NCI-H748 (cell line): ENCODE measurements at regions not wholly inside any gene's neighbourhood (a gene's known extent, or its start where the extent isn't known, plus 50 kb on each side); places are given as distances from the start of the nearest gene placed in this dataset.

Source experiments
- DNase-seq: peaks from one replicate; lab custom pipeline; 2025; ENCODE audit not compliant: unreplicated experiment; lab: John Stamatoyannopoulos, UW

DNA sequence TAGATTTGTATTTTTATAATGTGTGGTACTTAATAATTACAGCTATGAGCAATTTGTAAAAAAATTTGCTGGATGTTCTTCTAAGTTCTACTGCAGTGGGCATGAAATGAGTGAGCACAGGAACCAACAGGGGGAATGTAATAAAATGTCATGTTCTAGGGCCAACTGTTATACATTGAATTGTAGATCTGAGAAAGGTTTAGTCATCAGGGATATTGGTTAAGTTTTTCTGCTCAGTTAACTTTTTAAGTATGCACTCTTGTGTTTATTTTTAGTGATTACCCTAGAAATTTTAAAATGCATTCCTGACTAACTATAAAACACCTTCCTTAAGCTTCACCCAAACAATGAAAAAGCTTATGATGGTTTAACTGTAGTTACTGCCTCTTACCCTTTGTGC is 101.8 kb downstream of the CAND1 start:
- no peak for DNase-seq

DNA sequence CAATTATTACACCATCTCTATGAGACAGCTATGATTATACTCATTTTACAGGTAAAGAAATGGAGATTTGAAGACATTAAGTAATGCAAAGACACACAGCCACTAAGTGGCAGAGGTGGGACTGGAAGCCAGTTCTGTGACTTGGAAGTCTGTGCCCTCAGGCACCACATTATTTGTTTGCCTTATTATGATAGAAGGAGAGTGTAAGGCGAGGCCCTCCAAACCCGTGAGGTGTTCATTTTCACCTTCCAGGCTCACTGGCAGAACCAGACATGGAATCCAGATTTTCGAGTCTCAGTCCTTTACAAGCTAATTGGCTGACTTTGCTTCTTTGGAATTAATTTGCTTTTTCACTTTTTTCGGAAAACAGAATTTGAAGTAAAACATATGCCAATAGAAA is 107.9 kb downstream of the CAND1 start:
- no peak for DNase-seq

DNA sequence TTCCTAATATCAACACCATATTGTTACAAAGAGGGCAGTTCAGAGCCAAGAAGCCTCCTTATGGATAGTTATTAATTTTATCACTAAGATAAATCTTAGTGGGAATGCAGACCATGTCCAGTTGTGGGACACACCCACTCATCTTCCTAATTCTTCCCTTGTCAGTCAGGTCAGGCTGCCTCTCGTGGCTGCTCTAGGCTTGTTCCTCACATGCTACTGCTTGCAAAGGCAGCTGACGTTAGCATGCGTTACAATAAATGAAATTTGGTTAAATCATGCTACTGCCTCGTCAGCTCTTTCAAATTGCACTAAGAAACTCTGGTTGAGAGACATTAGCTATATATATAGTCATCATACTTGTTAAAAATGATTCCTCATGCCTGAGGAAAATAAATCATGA is 108.4 kb downstream of the CAND1 start:
- DNase-seq, result no peak

DNA sequence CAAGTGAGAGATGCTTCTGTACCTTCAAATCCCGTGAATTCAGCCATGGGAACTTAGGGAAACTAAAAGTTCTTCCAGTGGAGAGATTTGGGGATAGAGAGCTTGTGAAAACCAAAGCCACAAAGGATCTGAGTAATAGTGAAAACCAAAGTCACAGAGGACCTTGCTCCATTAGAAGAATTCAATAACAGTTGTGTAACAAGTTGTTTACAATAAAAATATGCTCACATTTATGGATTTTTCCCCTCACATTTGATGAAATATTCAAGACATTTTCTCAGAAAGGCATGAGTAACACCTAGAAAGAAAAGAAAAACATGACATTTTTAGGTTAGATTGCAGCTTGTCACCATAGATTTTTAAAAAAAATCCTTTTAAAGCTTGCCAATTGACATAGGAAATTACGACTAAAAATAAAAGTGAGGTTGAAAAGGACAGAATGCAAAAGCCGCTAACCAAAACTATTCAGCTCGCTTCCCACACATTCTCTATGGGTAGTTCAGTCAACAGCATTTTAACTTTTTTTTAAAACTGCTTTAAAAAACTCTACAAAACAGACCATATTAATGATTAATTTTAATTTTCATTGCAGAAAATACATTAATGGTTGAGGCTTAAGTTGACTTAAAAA is 113.2 kb downstream of the CAND1 start:
- no peak for DNase-seq

DNA sequence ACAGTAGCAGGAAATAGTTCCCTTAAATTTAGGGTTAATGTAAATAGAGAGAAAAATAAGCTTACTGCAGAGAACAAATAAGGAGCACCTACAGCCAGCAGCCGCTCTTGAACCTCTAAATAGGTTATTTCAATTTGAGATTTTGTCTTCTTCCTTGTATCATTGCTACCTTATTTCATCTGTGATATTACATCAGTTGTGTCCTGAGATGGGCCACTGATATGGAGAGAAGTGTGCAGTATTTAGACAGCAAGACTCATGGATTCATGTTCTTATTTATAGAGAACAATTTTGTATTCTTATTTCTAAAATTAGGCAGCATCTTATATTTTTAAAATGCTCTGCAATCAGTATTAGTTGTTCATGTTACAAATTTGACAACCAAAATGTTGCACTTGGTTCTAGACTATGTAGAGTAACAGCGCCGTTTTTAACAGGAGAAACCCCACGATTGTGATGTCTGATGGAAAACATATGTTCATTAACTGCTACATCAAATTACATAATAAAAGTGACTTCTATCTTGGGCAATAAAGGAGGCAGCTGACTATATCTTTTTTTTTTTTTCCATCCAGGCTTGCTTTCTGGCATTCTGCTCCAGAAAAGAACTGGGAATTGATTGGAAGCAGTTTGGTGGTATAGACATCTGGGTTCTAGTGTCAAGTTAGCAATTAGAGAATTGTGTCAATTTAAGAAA is 117.9 kb downstream of the CAND1 start:
- DNase-seq, result no peak

DNA sequence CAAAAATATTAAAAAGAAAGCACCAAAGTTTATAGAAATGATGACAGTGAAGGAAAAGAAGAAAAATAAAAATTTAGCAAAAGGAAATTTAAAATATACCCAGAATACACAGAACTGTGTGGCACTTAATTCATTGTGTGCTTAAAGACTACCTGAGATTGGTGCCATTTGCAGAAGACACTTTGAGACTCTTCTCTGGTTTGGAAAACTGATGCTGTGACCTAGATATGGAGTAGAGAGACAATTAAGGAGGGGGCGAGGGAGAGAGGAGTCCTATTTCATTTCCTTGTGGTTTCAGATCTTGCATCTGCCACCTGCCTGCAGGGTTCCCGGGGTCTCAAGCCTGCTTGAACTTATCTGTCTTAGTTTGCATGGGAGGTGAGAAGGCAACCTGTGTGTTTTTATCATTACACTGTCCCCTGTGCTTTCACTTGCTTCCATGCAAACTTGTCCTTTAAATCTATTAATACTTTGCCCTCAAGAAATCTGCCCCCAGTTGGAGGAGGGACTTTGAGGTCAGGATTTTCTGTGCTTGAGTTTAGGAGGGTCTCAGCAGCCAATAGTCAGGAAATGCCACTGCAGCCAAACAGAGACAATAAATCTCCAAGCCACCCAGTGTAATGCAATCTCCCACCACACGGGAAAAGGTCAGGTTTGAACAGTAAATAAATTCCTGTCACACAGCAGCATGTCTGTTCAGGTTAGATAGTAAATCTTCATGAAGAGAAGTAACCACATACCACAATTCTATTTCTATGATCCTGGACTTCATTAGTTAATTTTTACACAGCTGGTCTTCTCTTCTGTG is 119.4 kb downstream of the CAND1 start:
- DNase-seq, result no peak

DNA sequence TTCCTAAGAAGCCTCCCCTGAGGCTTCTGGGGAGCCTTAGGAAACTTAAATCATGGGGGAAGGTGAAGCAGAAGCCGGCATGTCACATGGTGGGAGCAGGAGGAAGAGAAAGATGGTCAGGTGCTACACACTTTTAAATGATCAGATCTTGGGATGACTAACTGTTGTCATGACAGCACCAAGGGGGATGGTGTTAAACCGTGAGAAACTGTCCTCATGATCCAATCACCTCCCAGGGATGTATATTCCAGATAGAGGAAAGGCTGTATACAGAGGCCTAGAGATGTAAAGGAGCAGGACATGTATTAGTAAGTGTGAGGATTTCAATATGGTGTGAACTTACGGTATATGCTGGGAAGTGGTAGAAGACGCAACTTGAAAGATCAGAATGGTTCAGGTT is 121.1 kb downstream of the CAND1 start:
- no peak for DNase-seq

DNA sequence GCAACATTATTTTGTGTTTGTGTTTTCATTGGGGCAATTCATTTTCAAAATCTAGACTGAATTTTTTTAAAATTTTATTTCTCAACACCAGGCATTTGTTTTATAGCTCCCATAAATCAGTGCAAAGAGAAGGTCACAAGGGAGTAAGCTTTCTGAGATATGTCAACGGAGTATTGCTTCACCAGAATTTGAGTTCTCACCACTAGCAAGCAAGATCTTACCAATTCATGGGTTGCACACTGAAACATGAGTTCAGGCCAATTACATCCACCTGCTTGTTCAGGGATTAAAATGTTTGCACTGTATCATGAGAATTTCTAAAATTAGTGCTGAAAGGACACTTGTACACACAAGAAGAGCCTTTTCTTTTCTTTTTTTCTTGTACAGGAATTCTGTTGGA is 121.9 kb downstream of the CAND1 start:
- DNase-seq, result no peak

DNA sequence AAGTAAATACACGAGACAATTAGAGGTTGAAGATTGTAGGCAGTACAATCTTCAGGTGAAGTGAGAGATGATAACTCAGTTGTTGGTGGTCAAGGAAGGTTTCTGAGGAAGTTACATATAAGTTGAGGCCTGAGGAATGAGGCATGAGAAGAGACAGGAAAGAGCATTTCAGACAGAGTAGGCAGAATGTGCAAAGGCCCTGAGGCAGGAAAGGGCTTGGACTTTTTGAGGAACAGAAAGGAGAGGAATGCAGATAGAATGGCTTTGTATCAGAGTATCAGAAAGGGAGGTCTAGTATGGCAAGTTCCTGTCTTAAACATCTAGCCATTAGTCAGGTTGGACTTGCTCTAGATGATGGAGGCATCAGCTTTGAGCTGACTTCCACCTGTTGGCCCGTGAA is 122.5 kb downstream of the CAND1 start:
- no peak for DNase-seq

DNA sequence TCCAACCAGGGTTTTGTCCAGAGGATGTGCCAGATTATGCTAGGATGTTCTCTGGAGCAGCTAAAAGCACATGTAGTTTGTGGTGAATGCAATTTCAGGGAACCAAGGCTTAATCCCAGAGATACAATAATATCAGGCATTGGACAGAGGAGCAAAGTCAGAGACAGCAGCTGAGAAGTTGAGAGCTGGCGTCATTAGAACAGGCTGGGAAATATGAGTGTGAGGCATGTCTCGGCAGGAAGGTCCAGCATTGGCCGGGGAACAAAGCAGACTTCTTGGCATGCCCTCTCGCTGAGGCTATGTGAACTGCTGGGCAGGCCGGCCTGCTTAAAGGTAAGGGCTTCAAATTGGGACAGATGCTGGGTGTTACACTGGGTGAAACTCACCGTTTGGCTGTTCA is 125.4 kb downstream of the CAND1 start:
- DNase-seq, result no peak

DNA sequence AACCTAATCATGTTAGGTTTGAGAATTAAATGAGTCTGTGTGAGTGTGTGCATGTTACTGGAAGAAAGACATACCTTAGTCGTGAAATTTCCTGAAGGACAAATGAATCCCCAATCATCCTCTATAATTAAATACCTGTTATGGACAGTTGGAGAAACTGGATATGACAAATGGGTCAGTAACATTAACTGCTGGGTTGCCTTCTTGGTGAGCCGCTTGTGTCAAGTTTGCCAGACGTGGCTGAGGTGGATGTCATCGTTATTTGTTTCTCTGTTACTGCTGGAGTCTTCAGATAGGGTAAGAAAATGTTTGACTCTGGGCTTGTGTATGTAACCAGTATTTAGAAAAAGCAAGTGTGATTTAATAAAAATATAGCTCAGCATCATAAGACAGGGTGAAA is 131.6 kb downstream of the CAND1 start:
- DNase-seq, result no peak

DNA sequence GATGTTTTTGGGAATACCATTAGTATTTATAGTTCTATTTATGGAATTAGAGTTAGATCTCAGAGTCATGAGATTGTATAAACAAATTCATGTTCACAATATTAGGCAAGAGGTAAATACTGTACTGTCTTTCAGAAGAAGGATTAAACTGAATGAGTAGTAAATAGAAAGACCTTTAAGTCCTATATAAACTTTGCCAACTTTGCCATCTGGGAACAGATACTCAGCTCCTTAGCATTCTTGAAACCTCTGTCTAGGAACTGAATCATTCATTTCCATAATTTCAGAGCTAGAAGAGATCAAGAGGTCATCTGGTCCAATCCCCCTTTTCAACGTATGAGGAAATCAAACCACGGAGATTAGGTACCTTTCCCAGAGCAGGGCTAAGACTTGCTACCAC is 141.1 kb downstream of the CAND1 start:
- DNase-seq, result no peak

DNA sequence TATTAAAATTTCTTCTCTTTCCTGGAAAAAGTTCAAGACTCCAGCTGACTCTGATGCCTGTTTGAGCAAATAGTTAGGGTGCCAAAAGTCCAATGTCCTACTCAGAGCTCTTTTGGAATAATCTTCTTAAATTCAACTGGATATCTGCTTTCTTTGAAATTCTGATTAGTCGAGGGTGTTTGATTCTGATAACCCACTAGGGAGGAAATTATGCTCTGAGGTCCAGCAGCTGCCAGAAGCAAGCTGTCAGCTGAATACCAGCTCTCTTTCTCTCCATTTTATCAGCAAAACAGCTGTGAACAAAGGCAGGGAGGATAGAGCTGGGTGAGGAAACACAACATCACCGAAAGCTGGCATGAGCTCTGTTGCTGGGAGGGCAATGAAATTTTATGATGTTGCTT is 141.5 kb downstream of the CAND1 start:
- DNase-seq, result peak; percentile 80

DNA sequence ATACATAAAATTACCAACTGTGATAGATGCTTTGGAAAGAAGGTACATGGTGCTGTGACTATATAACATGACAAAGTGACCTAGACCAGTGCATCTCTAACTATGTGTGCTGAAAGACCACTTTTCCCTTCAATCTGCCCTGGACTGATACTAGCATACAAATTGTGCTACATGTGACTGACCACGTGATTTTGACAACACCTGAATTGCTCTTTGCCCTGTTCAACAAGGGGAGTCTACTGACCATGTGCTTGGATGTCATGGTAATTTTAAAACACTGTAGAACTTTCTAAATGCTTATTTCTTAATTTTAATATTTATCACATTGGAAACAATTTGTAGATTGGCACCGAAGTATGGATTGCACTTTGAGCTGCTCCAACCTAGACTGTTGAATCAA is 142.4 kb downstream of the CAND1 start:
- DNase-seq, result no peak

DNA sequence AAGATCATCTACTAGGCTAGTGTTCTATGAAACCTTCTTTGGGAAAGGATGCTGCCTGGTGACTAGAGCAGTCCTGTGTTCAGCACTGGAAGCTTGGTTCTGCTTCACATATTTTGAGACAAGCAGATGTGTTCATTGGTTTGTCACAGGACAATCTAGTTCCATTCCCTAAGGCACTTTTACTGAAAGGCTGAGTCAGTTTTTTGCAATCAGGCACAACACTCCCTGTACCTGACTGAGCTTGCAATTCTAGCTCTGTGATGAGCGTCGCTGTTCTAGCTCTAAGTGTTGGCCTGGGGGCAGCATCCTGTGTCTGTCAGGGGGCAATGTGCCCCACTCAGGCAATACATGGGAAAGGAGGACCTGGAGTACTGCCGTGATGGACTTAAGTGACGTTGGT is 144.4 kb downstream of the CAND1 start:
- no peak for DNase-seq

DNA sequence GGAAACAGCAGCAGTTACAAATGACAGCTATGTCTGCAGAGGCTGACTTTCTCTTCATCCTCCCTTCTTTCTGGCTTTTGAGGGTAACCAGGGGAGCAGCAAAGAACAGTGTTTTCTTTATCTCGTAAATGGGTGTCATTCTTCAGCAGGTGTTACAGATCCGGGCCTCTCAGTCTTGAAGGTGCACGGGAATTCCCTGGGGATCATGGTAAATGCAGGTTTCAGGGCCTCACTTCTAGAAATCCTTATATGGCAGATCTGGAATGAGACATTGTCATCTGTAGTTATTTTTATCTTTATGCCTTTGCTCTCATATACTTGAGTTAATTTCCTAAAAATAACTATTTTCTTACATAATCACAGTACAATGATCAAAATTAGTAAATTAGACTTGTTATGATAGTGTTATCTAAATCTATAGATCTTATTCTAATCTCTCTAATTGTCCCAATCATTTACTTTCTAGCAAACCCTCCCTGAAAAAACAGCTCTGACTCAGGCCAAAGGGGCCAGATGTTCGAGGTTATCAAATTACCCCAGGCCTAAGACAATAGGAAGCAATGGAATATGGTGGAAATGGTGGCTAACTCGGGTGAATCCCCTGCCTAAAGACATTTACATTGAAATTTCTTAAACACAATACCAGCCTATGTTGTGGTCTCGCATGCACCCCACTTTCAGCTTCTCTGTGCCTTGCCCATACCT is 145.0 kb downstream of the CAND1 start:
- no peak for DNase-seq

DNA sequence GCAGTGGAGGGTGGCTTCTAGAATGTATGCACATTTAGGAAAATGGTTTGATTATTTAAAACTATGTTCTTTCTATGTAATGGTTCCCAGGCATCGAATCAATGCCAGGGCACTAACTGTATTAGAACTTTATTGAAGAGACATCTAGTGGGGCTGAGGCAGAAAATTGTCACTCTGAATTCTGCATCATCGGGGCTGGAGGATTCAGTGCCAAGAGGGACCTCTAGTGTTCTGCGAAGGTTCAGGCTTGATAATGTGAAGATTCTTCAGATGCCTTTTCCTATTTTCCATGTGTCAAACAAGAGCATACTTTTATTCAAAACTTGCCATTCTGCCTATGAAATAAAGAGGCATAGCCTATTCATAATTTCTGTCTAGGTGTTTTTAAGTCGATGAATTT is 146.3 kb downstream of the CAND1 start:
- DNase-seq, result peak; percentile 48

DNA sequence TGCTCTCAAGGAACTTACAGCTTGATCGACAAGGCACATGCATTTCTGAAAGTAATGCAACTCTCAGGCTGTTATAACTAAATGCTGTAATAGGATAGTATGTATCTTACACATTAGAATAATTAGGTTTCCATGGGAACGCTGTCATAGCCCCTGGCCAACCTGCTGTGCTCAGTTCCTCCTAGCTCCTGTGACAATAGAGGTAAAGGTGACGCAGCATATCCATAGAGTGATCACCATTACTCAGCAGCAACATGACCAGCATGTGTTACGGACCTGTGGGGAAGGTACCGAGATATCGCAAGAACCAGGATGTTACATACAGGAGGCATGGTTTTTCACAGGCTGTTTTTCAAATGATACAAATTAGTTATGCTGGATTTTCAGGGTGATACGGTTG is 150.7 kb downstream of the CAND1 start:
- peak; percentile 96 for DNase-seq

DNA sequence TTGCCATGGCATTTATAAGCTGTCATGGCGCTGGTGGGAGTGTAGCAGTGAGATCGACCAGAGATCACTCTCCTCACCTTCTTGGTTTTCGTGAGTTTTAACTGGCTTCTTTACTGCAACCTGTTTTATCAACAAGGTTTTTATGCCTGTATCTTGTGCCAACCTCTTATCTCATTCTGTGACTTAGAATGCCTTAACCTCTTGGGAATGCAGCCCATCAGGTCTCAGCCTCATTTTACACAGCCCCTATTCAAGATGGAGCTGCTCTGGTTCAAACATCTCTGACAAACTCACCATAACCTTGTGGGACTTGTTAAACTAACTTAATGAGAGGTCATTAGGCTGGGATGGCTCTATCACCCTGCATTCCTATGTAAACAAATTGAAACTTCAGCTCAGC is 151.3 kb downstream of the CAND1 start:
- no peak for DNase-seq

DNA sequence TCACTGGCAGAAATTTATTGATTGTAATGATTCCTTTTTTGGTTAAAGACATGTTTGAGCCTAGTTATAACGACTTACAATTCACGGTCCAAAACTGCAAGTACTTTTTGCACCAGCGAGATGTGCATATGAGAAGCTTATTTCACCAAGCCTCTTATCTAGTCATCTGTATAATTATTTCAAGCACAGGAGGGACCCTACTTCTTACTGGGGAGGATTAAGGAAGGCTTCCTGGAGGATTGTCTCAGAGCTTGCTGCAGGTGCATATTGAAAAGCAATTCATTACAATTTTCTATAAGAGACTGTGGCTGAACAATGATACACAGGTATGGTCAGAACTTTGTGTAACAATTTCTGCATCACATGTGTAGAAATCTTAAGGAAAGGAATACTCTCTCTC is 152.9 kb downstream of the CAND1 start:
- DNase-seq, result no peak

DNA sequence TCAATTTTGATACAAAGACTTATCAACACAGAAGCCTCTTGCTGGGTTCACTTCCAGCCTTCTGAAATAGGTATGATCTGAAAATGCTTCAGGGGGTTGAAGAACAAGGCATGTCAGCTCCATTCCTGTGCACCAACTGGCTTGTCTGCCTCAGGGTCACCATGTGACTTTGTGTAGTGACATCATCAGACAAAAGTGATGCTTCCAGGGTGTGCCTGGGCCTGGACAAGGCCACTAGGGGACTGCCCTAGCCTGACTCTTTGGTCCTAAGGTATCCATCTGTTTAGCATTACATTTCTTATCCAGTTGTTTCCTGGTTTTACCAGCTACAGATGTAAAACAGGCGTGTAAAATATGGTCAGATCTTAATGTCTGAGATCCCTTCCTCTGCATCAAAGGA is 155.6 kb downstream of the CAND1 start:
- no peak for DNase-seq

DNA sequence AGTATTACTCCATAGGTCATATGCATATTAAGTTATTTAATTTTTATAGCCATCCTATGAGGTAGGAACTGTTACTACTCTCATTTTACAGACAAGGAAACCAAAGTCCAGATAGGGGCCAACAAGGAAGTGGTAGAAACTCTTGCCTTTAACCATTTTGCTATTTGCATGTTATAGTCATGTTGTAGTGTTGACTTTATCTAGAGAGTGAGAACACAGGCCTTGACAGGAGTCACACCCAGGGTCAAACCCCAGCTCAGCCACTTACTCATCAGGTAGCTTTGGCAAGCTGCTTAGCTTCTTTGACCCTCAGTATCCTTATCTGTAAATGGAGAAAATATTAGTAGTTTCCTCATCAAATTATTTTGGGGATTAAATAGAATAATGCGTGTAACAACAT is 156.2 kb downstream of the CAND1 start:
- no peak for DNase-seq
